Kidney glomerular epithelial cell (primary cell): ENCODE measurements at regions not wholly inside any gene's neighbourhood (a gene's known extent, or its start where the extent isn't known, plus 50 kb on each side); places are given as distances from the start of the nearest gene placed in this dataset.
"Not testable (repeated sequence)": the region's sequence is repeated elsewhere in the genome, so short reads cannot be mapped to it uniquely, and the experiment has no call there.

Experiments used
- DNase-seq: peaks from one replicate; lab custom pipeline; 2025; lab: John Stamatoyannopoulos, UW

GRCh38 chr11:37313266-37313665 lies 715.2 kb upstream of the RAG2 start:
- no peak for DNase-seq

DNA sequence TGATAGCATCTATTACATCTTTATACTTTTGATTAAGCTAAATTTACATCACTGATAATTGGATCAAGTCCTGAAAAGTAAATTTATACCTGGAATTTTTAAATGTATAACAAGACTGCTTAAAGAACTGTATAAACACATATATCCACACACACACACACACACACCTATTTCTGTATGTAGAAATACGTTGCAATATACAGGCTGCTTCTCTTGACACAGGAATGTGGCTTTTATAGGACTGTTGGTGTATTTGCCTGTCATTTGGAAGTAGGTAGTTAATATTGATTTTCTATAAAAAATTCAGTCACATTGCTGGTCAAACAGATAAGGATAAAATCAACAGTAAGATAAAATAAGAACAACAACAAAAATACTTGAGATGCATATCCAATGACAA lies 708.5 kb upstream of the RAG2 start:
- DNase-seq = no peak

DNA sequence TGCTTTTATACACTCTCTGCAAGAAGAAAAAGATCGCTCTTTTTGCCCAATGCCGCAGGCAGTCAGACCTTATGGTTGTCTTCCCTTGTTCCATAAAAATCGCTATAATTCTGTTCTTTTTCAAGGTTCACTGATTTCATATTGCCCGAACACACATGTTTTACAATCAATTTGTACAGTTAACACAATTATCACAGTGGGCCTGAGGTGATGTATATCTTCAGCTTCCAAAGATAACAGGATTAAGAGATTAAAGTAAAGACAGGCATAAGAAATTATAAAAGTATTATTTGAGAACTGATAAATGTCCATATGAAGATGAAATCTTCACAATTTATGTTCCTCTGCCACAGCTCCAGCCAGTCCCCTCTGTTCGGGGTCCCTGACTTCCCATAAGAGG lies 703.4 kb upstream of the RAG2 start:
- not testable (repeated sequence) for DNase-seq

DNA sequence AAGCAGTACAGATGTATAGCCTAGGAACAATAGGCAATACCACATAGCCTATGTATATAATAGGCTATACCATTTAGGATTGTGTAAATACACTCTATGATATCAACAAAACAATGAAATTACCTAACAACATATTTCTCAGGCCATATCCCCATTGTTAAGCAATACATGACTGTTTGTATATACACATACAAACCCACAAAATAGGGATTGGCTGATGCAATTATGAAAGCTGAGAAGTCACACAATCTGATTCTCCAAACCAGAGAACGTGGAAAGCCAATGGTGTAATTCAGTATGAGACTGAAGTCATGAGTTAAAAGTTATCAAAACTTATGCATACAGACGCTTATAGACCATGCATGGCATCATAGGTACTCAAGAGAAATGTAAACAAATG lies 700.1 kb upstream of the RAG2 start:
- no peak for DNase-seq

DNA sequence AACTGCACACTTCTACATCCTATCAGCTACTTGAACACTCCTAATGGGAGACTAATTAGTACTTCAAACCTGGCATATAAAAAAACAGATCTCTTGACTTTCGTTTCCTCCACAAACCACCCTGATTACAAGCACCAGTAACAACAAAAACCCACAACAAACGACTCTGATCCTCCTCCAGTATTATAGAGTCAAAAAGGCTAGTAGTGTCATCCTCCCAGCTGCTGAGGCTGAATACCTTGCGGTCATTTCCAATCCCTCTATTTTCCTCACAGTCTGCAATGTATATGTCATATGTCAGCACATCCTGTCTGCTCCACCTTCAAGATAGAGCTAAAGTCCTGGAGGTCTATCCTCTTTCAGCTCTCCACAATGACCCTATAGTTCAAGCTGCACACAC lies 688.9 kb upstream of the RAG2 start:
- no peak for DNase-seq

DNA sequence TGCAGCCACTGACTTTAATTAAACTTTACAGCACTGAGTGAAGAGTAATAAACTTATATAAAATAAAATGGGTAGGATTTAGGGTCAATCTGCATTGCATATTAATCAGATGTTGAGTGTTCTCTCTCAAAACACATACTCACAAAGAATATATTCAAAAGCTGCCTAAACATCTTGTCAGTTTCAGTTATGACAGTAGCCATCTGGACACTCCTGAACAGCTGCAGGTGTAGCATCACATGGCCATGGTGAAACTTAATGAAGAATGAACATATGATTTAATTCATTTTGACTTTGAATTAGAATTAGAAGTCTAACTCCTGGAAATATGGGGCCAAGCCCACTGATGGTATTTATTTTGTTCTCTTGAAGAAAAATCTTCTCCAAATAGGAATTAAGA lies 684.3 kb upstream of the RAG2 start:
- DNase-seq = no peak

DNA sequence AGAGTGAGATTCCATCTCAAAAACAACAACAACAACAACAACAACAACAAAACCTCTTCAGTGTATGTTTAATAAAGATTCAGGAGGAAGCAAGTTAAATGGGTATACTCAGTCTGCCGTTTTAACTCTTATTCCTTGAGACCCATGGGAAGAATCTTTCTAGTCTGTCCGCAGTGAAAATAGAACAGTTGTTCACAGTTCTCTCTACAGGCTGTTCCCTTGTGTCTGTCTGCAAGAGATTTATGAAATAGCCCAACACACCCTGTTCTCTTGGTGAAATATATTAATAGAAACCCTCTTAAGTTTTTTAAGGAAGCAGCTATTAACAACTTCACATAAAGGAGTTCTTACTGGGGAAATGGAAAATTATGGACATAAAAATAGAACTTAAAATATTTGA lies 682.2 kb upstream of the RAG2 start:
- no peak for DNase-seq

DNA sequence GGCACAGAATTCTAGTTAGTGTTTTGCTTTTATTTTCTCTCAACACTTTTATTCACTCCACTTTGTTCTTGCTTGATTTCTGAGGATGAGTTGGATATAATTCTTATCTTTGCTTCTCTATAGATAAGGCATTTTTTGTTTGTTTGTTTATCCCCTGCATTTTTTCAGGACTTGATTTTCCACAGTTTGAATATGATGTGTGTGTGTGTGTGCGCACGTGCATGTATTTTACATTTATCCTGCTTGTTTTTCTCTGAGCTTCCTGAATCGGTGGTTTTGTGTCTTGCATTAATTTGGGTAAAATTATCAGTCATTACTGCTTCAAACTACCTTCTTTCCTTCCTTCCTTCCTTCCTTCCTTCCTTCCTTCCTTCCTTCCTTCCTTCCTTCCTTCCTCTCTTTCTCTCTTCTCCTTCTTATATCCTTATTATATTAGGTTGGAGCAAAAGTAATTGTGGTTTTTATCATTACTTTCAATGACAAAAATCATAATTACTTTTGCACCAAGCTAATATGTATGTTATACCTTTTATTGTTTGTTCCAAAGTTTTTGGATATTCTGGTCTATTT lies 679.9 kb upstream of the RAG2 start:
- DNase-seq = no peak

- DNase-seq = peak; percentile 1
Measured at GRCh38 chr11:37264783-37265182, 666.7 kb upstream of the RAG2 start.

DNA sequence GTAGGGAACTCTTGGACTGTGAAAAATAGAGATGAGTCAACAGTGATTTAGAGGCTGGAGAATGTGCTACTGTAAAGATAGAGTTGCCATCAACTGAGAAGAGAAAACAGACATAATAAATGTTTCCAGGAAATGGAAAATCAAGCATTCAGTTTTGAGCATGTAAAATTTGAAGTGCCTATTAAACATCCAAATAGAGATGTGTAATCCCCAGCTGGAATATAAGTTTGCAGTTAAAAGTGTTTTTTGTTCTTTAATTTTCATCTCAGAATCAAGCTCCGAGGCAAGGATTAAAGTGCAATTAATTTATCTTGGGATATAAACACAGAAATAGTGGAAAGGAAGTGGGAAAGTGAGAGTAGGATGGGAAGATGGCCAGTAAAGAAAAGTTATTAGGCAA lies 666.0 kb upstream of the RAG2 start:
- peak; percentile 9 for DNase-seq

GRCh38 chr11:37263467-37263866 lies 665.4 kb upstream of the RAG2 start:
- not testable (repeated sequence) for DNase-seq

DNA sequence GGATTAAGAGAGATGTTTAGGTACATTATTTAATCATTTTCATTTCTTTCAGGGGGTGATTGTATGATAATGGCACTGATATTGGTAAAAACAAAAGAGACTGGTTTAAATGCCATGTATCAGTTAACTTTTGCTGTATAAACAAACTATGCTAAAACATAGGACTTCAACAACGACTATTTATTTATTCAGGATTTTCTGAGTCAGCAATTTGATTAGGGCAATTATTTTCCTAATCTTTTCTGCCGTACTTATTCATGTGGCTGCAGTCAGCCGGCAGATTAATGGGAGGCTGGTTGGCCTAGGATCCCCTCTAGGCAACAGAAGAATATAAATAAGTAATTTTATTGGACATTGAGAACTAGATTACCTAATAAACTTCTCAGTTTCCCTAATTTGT lies 661.7 kb upstream of the RAG2 start:
- no peak for DNase-seq

GRCh38 chr11:37248145-37248544 lies 650.1 kb upstream of the RAG2 start:
- DNase-seq = no peak

DNA sequence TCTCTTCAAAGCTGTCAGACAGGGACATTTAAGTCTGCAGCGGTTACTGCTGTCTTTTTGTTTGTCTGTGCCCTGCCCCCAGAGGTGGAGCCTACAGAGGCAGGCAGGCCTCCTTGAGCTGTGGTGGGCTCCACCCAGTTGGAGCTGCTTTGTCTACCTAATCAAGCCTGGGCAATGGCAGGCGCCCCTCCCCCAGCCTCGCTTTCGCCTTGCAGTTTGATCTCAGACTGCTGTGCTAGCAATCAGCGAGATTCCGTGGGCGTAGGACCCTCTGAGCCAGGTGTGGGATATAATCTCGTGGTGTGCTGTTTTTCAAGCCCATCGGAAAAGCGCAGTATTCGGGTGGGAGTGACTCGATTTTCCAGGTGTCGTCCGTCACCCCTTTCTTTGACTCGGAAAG lies 648.1 kb upstream of the RAG2 start:
- not testable (repeated sequence) for DNase-seq

- no peak for DNase-seq
Measured at GRCh38 chr11:37230865-37231264, 632.8 kb upstream of the RAG2 start.

DNA sequence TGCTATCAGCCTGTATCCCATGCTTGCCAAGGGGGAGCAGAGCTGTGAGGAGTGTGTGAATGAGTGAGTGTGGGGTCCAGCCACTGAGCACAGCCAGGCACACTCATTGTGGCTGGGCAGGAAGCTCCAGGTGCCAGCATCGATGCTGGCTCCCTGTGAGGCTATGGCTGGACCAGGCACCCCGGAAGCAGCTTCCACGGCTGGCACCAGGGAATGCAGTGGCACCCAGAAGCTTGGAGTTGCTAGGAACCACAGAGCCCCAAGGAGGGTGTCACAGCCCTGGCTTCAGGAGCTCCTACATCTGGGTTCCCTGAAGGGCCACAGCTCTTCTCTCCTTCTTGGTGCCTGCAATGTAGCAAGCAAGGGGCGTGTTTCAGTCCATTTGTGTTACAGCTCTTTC lies 625.9 kb upstream of the RAG2 start:
- DNase-seq = no peak

GRCh38 chr11:37203006-37203405 lies 605.0 kb upstream of the RAG2 start:
- no peak for DNase-seq

GRCh38 chr11:37199082-37199481 lies 601.0 kb upstream of the RAG2 start:
- DNase-seq = no peak

- DNase-seq = no peak
Measured at GRCh38 chr11:37184326-37184725, 586.3 kb upstream of the RAG2 start.

GRCh38 chr11:37182031-37182430 lies 584.0 kb upstream of the RAG2 start:
- DNase-seq = no peak

- no peak for DNase-seq
Measured at GRCh38 chr11:37177721-37178120, 579.7 kb upstream of the RAG2 start.

DNA sequence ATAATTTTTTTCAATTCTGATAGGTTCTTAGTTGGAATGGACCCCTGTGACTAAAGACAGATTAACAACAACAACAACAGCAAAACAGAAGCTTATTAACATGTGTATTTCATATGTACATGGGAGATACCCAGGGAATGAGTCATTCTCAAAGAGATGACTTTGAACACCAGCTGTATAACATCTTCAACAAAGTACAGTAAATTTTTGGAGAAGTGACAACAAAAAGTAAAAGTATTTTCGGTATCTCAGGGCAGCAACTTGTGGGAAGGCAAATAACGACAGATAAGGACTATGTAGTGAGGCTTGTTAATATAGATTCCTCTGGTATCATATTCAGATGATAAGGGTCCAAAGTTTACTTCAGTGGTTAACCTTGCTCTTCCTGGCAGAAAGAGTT lies 573.4 kb upstream of the RAG2 start:
- no peak for DNase-seq

DNA sequence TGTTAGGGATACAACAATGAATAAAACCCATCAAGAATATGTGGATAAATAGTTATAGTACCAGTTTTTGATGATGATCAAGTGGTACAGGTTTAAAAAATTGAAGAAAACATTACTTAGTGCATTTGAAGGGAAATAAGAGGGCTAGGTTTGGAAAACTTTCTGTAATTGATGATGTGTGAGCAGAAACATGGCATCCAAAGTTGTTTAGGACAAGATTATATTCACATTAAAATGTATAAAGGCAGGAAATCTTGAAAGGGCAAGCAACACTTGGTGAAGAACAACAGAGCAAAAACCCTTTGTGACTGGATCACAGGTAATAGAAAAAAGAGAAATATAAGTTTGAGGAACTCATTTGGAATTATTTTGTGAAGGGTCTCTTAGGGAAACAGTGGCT lies 572.3 kb upstream of the RAG2 start:
- no peak for DNase-seq

GRCh38 chr11:37145434-37145833 lies 547.4 kb upstream of the RAG2 start:
- not testable (repeated sequence) for DNase-seq

DNA sequence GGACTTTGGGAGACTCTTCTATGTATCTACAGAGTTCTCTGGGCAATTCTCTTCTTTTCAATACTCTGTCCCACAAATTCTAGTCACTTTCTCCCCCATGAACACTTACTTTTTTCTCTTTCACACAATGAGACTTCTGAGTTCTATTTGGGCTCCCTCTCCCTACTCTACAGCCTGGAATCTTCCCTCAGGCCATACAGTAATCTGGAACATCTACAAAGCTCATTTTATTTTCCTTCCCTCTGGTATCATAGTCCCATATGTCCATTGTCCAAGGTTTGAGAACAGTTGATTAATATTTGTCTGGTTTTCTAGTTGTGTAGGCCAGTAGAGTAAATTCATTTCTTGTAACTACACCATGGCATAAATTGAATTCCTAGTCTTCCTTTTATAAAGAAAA lies 544.6 kb upstream of the RAG2 start:
- no peak for DNase-seq
